ENCODE measurements at regions not wholly inside any gene's neighbourhood (a gene's known extent, or its start where the extent isn't known, plus 50 kb on each side); places are given as distances from the start of the nearest gene placed in this dataset.

- TF ChIP-seq EP300 (IDR thresholded peaks at IDR 0.05), result no peak
- TF ChIP-seq POLR2A (IDR thresholded peaks at IDR 0.05), result no peak
- TF ChIP-seq CTCF (IDR thresholded peaks at IDR 0.05), result no peak
- TF ChIP-seq POLR2AphosphoS5 (IDR thresholded peaks at IDR 0.05), result no peak
These were observed 872.8 kb downstream of the DACH1 start for GRCh38 chr13:70994191-70994590.

Measured in sigmoid colon (tissue), 4 donors.